HT-29 (cell line): ENCODE measurements at regions not wholly inside any gene's neighbourhood (a gene's known extent, or its start where the extent isn't known, plus 50 kb on each side); places are given as distances from the start of the nearest gene placed in this dataset.
"Not testable (repeated sequence)": the region's sequence is repeated elsewhere in the genome, so short reads cannot be mapped to it uniquely, and the experiment has no call there.

Experiments
- DNase-seq: peaks from one replicate; pipeline ENCODE4 v3.0.0-alpha.2; 2015; ENCODE audit warnings: low spot score

DNA sequence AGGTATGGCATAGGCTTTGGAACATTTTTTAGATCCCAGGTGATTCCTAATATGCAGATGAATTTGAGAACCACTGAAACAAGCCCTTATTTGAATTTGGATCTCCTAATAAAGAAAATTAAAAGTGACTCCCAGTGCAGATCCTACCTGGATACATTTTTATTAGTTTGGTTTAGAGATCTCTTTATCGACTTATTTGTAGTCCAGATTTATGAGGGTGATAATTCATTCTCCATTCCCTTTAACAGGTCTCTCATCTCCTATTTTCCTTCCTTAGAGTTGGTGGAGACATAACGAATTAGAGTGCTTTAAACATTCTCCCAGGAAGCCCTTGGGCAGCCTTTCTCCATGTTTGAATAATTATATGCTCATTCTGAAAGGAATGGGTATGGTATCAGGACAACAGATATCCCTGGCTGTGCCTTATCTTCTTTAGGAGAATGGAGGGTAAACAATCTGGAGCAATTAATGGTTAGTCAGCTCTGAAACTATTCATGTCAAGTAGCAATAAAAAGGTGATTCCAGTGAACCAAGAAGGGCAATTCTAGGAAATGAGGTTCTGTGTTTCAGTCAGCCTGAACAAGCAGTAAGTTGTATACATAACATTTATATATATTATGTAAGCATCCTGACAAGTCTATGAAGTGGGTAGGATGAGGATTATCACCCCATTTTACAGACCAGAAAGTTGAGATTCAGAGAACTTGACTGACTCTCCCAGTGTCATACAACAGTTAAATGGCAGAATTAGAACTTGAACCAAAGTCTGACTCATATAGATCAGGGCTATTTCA, 53.9 kb upstream of the RCE1 start:
- peak; percentile 84 for DNase-seq

DNA sequence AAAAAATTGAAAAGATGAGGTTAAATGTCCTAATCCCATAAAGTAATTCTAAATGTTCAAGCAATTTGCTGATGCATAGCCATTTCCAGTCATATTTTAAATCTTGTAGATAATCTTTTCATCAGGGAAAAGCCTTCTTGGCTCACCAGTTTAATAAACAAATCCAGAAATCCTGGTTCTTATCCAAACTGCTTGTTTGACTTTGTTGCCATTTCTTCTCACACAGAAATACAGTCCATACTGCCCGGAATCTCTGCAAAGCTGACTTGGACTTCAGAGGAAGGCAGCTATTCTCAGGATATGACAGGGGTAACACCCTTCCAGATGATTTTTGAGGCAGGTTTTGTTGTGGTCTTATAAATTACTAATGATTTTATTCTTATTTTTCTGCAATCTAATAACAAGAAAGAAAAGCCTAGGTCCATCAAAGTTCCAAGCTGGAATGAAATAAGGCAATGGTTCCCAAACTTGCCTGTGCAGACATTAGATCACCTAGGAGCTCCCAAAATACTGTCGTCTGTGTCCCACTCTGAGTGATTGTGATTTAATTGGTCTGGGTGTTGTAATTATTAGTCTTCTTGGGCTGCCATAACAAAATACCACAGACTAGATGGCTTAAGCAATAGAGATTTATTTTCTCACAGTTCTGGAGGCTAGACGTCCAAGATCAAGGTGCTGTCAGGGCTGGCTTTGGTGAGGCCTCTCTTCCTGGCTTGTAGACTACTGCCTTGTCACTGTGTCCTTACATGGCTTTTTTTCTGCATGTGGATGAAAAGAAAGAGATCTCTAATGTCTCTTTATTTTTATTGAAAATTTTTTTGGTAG, 55.1 kb upstream of the RCE1 start:
- DNase-seq = no peak

GRCh38 chr11:66784575-66784974, 55.6 kb upstream of the SPTBN2 start:
- no peak for DNase-seq

- DNase-seq = no peak
These were observed 53.7 kb upstream of the SPTBN2 start for GRCh38 chr11:66782726-66783125.

- DNase-seq = not testable (repeated sequence)
These were observed 50.6 kb upstream of the SPTBN2 start for GRCh38 chr11:66779651-66780050.
